Activated CD8-positive, alpha-beta memory T cell treated with anti-CD3 and anti-CD28 coated beads, Interleukin-2, amount 50 U/mL, for 4 hours (primary cell): ENCODE measurements at regions not wholly inside any gene's neighbourhood (a gene's known extent, or its start where the extent isn't known, plus 50 kb on each side); places are given as distances from the start of the nearest gene placed in this dataset.
"Not testable (repeated sequence)": the region's sequence is repeated elsewhere in the genome, so short reads cannot be mapped to it uniquely, and the experiment has no call there.

Experiments
- DNase-seq: peaks from one replicate; pipeline ENCODE4 v3.0.0-alpha.2; 2020

DNA sequence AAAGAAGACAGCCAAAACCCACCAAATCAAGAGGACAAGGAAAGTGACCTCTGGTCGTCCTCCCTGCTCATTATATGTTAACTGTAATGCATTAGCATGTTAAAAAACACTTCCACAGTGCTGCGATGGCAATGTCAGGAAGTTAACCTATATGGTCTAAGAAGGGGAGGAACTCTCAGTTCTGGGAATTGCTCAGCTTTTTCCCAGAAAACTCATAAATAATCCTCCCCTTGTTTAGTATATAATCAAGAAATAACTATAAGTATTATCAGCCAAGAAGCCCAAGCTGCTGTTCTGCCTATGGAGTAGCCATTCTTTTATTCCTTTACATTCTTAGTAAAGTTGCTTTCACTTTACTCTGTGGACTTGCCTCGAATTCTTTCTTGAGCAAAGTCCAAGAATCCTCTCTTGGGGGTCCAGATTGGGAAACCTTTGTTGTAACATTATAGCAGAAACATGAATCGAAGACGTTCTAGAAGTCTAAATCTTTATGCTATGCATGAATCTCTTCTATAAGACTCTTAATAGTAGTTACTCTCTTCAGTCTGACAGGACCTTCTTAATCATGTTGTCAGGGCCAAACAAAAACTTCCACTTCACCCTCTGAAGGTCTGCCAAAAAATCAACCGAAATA, 110.0 kb upstream of the VANGL1 start:
- no peak for DNase-seq

DNA sequence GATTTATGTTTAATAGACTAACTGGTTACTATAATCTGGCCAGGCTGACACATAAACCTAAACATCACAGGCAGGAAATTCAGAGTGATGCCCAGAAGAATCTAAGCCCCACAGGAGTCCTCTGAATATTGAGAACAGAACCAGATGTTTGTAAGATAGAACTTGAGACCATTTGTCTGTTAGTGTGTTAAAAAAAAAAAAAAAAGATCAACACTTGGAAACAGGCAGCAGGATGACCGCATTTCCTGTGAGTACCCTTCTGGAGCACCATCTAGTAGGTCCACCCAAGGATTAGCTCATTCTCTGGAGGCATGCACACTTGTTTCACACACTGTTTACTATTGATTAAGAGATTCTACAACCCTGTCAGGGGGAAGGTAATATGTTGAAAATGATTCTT, 111.4 kb upstream of the VANGL1 start:
- no peak for DNase-seq

GRCh38 chr1:115529216-115529897, 112.4 kb upstream of the VANGL1 start:
- DNase-seq = no peak

GRCh38 chr1:115528336-115528735, 113.4 kb upstream of the VANGL1 start:
- DNase-seq = not testable (repeated sequence)

DNA sequence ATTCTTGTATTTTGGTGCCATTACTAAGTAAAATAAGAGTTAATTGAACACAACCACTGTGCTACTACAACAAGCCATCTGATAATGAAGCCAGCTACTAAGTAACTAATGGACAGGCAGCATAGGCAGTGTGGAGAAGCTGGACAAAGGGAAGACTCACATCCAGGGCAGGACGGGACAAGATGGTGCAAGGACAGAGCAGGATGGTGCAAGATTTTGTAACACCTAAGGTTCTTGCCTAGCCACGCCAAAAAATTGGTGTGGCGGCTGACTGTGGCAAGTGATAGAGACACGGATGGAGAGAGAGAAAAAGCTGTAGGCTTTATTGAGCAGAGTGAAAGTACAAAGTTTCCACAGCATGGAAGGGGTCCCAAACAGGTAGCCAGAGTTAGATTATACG, 114.0 kb upstream of the VANGL1 start:
- no peak for DNase-seq

- DNase-seq = no peak
Measured at GRCh38 chr1:115526900-115527299, 114.9 kb upstream of the VANGL1 start.

GRCh38 chr1:115524236-115524635, 117.5 kb upstream of the VANGL1 start:
- no peak for DNase-seq

GRCh38 chr1:115522386-115522785, 119.4 kb upstream of the VANGL1 start:
- DNase-seq = no peak

DNA sequence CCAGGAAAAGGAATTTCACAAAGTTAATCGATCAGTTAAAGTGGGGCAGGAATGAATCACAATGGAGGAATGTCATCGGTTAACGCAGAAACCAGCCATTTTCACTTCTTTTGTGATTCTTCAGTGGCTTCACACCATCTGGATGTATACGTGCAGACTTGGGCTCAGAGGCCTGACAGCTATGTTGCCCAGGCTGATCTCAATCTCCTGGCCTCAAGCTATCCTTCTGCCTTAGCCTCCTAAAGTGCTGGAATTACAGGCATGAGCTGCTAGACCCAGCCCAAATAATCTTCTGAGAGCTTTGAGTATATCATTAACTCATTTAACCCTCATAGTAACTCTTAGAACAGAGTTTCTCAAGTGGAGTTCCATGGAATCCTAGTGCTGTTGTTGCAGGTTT, 126.5 kb upstream of the VANGL1 start:
- DNase-seq = no peak

GRCh38 chr1:115510226-115510625, 131.5 kb upstream of the VANGL1 start:
- not testable (repeated sequence) for DNase-seq

- no peak for DNase-seq
Measured at GRCh38 chr1:115507901-115508300, 133.9 kb upstream of the VANGL1 start.

DNA sequence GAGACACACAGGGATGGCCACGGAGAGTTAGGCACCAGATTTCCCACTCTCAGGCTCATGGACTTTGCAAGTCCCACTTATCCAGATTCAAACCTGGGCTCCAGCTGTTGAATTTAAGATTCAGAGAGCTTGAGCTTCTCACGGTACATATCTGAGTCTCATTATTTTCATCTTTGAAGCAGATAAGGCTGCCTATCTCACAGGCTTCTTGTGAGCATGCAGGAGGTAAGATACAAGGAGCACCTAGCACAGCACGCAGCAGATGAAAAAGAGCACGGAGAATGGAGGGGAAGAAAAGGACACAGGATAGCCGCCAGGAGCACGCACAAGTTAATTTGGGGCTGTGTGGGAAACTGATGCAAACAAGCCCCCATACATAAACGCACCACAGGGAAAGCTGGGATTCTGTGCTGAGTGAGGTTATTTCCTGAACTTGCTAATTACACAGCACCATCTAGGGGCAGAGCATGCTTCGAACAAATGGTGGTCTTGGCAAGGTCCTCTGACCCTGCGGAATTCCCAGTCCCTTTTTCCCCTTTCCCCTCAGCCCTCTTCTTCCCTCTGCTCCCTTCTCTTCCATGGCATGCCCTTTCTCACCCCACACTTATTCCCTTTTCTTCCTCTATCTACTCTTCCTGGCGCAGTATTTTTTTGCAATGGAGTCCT, 134.7 kb upstream of the VANGL1 start:
- DNase-seq = no peak

DNA sequence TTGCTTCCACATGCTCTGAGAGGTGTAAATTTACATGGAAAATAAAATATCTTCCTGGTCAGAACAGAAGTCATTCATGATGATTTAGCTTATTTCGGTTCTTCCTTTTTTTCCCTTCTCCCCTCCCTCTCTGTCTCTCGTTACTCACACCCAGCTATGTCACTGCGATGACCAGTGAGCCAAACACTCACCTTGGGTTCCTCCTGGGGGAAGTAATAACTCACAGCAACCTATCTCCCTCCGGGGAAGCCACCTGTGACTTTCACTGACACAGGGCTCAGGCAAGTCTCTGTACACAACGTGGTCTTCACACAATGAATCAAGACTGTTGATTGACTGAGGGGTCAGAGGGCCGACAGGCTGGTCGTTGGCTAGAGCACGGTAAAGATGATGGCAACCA, 135.3 kb upstream of the VANGL1 start:
- DNase-seq = no peak

- no peak for DNase-seq
Measured at GRCh38 chr1:115505148-115505571, 136.6 kb upstream of the VANGL1 start.

DNA sequence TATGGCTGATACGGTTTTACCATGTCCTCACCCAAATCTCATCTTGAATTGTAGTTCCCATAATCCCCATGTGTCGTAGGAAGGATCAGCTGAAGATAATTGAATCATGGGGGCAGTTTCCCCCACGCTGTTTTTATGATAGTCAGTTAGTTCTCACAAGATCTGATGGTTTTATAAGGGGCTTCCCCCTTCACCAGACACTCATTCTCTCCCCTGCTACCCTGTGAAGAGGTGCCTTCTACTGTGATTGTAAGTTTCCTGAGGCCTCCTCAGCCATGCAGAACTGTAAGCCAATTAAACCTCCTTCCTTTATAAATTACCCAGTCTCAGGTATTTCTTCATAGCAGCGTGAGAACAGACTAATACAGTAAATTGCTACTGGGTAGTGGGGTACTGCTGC, 139.6 kb upstream of the VANGL1 start:
- not testable (repeated sequence) for DNase-seq

GRCh38 chr1:115501476-115501875, 140.3 kb upstream of the VANGL1 start:
- no peak for DNase-seq

- no peak for DNase-seq
Measured at GRCh38 chr1:115499253-115499652, 142.5 kb upstream of the VANGL1 start.

GRCh38 chr1:115496904-115497527, 144.8 kb upstream of the VANGL1 start:
- DNase-seq = no peak

- no peak for DNase-seq
Measured at GRCh38 chr1:115495625-115496024, 146.1 kb upstream of the VANGL1 start.

- no peak for DNase-seq
Measured at GRCh38 chr1:115495111-115495510, 146.7 kb upstream of the VANGL1 start.

GRCh38 chr1:115493834-115494233, 147.9 kb upstream of the VANGL1 start:
- DNase-seq = no peak

GRCh38 chr1:115492880-115493279, 148.9 kb upstream of the VANGL1 start:
- no peak for DNase-seq

GRCh38 chr1:115492019-115492595, 149.7 kb upstream of the VANGL1 start:
- no peak for DNase-seq
